Loucy (cell line): ENCODE measurements at regions not wholly inside any gene's neighbourhood (a gene's known extent, or its start where the extent isn't known, plus 50 kb on each side); places are given as distances from the start of the nearest gene placed in this dataset.

Experiments
- H2AFZ ChIP-seq: fragments of 200-600 bp; sonication (generic); 2 replicates; pipeline ENCODE4 v1.6.0; 2016; ENCODE audit warnings: antibody characterized with exemption, mild to moderate bottlenecking, low read length, moderate library complexity
- H3F3A ChIP-seq: fragments of 200-600 bp; 2 replicates; pipeline ENCODE4 v1.6.0; 2016; ENCODE audit warnings: antibody characterized with exemption, low read depth, mild to moderate bottlenecking
- H3K27me3 ChIP-seq: fragments of 200-600 bp; sonication (generic); 2 replicates; pipeline ENCODE4 v1.6.1; 2014; ENCODE audit warnings: low read length, mild to moderate bottlenecking; ENCODE audit not compliant: insufficient read depth, poor library complexity, severe bottlenecking
- H3K36me3 ChIP-seq: fragments of 200-600 bp; sonication (generic); 2 replicates; pipeline ENCODE4 v1.6.1; 2016; ENCODE audit warnings: low read length; ENCODE audit not compliant: insufficient read depth
- H3K4me1 ChIP-seq: fragments of 200-600 bp; sonication (generic); 2 replicates; pipeline ENCODE4 v1.5.1; 2014; ENCODE audit warnings: low read length, mild to moderate bottlenecking; ENCODE audit not compliant: insufficient read depth, poor library complexity, severe bottlenecking
- H3K4me2 ChIP-seq: fragments of 200-600 bp; sonication (generic); 2 replicates; pipeline ENCODE4 v1.6.0; 2014; ENCODE audit warnings: antibody characterized with exemption, low read length, low read depth, mild to moderate bottlenecking; ENCODE audit not compliant: poor library complexity, severe bottlenecking
- H3K4me3 ChIP-seq: fragments of 200-600 bp; sonication (generic); 2 replicates; pipeline ENCODE4 v1.5.1; 2014; ENCODE audit warnings: low read length, mild to moderate bottlenecking, mixed read lengths; ENCODE audit not compliant: poor library complexity, severe bottlenecking
- H3K79me2 ChIP-seq: fragments of 200-600 bp; sonication (generic); 2 replicates; pipeline ENCODE4 v1.6.1; 2014; ENCODE audit warnings: low read length; ENCODE audit not compliant: insufficient read depth
- H3K9ac ChIP-seq: fragments of 200-600 bp; sonication (generic); 2 replicates; pipeline ENCODE4 v1.6.0; 2014; ENCODE audit warnings: mild to moderate bottlenecking, low read depth, low read length, moderate library complexity; ENCODE audit not compliant: poor library complexity, severe bottlenecking
- H3K9me2 ChIP-seq: fragments of 200-600 bp; sonication (generic); replicated peaks from 2 replicates; pipeline ENCODE4 v1.6.1; 2016; ENCODE audit warnings: low read depth, low read length, mixed read lengths
- H3K9me3 ChIP-seq: fragments of 200-600 bp; sonication (generic); 2 replicates; pipeline ENCODE4 v1.6.1; 2014; ENCODE audit warnings: mild to moderate bottlenecking, antibody characterized with exemption, low read length, low read depth; ENCODE audit not compliant: insufficient read depth
- H4K20me1 ChIP-seq: fragments of 200-600 bp; sonication (generic); 2 replicates; pipeline ENCODE4 v1.6.0; 2014; ENCODE audit warnings: antibody characterized with exemption, low read length, mild to moderate bottlenecking; ENCODE audit not compliant: insufficient read depth, poor library complexity, severe bottlenecking
- CTCF ChIP-seq: fragments of 200-600 bp; sonication (generic); conservative IDR thresholded peaks from 2 replicates; pipeline ENCODE4 v1.5.1; 2014; ENCODE audit warnings: mild to moderate bottlenecking, antibody characterized with exemption, low read length
- EZH2phosphoT487 ChIP-seq: fragments of 200-600 bp; IDR thresholded peaks from 2 replicates; pipeline ENCODE4 v1.6.1; 2018; ENCODE audit warnings: antibody characterized with exemption, mild to moderate bottlenecking, moderate library complexity, borderline replicate concordance

- H3F3A ChIP-seq = no peaks in the 10 kb centered on the region
- no peaks in the 10 kb centered on the region for H3K9me3 ChIP-seq
- no peaks in the 10 kb centered on the region for H4K20me1 ChIP-seq
- H3K9ac ChIP-seq = no peak overlapping the region
- H3K79me2 ChIP-seq = no peaks in the 10 kb centered on the region
- H2AFZ ChIP-seq = no peak overlapping the region
- H3K4me1 ChIP-seq = no peaks in the 10 kb centered on the region
- H3K27me3 ChIP-seq = no peaks in the 10 kb centered on the region
- H3K36me3 ChIP-seq = no peaks in the 10 kb centered on the region
- H3K9me2 ChIP-seq = no peaks in the 10 kb centered on the region
- no peak overlapping the region for H3K4me2 ChIP-seq
- TF ChIP-seq EZH2phosphoT487 (no peak), CTCF (no peak)
- no peak overlapping the region for H3K4me3 ChIP-seq
Observed at GRCh38 chr3:95613993-95614392, 1200.4 kb upstream of the EPHA6 start.

- Histone ChIP-seq H3F3A (no peaks in the 10 kb centered on the region), H3K9ac (no peak overlapping the region), H3K9me2 (no peaks in the 10 kb centered on the region), H3K79me2 (no peaks in the 10 kb centered on the region), H2AFZ (no peak overlapping the region), H3K4me2 (no peak overlapping the region), H3K4me3 (no peak overlapping the region), H3K9me3 (no peaks in the 10 kb centered on the region), H3K36me3 (no peaks in the 10 kb centered on the region), H3K4me1 (no peaks in the 10 kb centered on the region), H3K27me3 (no peaks in the 10 kb centered on the region), H4K20me1 (no peaks in the 10 kb centered on the region)
- TF ChIP-seq CTCF (no peak), EZH2phosphoT487 (no peak)
Observed at GRCh38 chr3:95615592-95616310, 1198.6 kb upstream of the EPHA6 start.

GRCh38 chr3:95626107-95626506 is 1188.3 kb upstream of the EPHA6 start:
- no peaks in the 10 kb centered on the region for H3K27me3 ChIP-seq
- H3K79me2 ChIP-seq = no peaks in the 10 kb centered on the region
- H3K9me3 ChIP-seq = no peaks in the 10 kb centered on the region
- H3K36me3 ChIP-seq = no peaks in the 10 kb centered on the region
- no peaks in the 10 kb centered on the region for H3F3A ChIP-seq
- H2AFZ ChIP-seq = no peak overlapping the region
- no peak overlapping the region for H3K4me2 ChIP-seq
- H4K20me1 ChIP-seq = no peaks in the 10 kb centered on the region
- H3K4me3 ChIP-seq = no peak overlapping the region
- no peaks in the 10 kb centered on the region for H3K9me2 ChIP-seq
- TF ChIP-seq CTCF (no peak), EZH2phosphoT487 (no peak)
- no peak overlapping the region for H3K9ac ChIP-seq
- H3K4me1 ChIP-seq = no peaks in the 10 kb centered on the region
